Panc1 (cell line): ENCODE measurements at regions not wholly inside any gene's neighbourhood (a gene's known extent, or its start where the extent isn't known, plus 50 kb on each side); places are given as distances from the start of the nearest gene placed in this dataset.

Experiments
- ATAC-seq: fragments of 200-7000 bp; cut with Tn5 transposase; 2 replicates; pipeline ENCODE4 v1.9.1; 2020; ENCODE audit warnings: mild to moderate bottlenecking, moderate library complexity
- BruUV-seq: library from RNA; stranded (reverse); fragments of 400-500 nt; replicated peaks from 2 replicates; lab custom pipeline; 2021; lab: Mats Ljungman, UMichigan
- CTCF ChIA-PET: fragments of 300-600 bp; sonication (Branson Sonifier 250); formaldehyde crosslinking; loops from one replicate; lab custom pipeline; 2022; ENCODE audit warnings: antibody characterized with exemption; lab: Charles Lee
- POLR2A ChIA-PET: fragments of 300-600 bp; sonication (Branson Sonifier 250); formaldehyde crosslinking; loops from one replicate; lab custom pipeline; 2022; ENCODE audit warnings: antibody characterized with exemption; lab: Charles Lee
- DNase-seq: peaks from one replicate; pipeline ENCODE4 v3.0.0-alpha.2; 2010; ENCODE audit warnings: low read depth, low spot score
- H3K27ac ChIP-seq: 2 replicates; pipeline ENCODE4 v1.5.1; 2011; ENCODE audit warnings: mild to moderate bottlenecking, low read length, inconsistent platforms
- H3K27me3 ChIP-seq: fragments of 200-500 bp; sonication (Bioruptor generic); 2 replicates; pipeline ENCODE4 v1.6.0; 2014; ENCODE audit warnings: low read length, inconsistent platforms; ENCODE audit not compliant: control insufficient read depth, insufficient read depth
- H3K36me3 ChIP-seq: fragments of 200-500 bp; sonication (Bioruptor generic); 2 replicates; pipeline ENCODE4 v1.5.1; 2014; ENCODE audit warnings: inconsistent platforms, mild to moderate bottlenecking, low read length, moderate library complexity; ENCODE audit not compliant: control insufficient read depth, insufficient read depth
- H3K4me1 ChIP-seq: 2 replicates; pipeline ENCODE4 v1.5.1; 2011; ENCODE audit warnings: inconsistent platforms, mild to moderate bottlenecking, low read length, moderate library complexity; ENCODE audit not compliant: control insufficient read depth, insufficient read depth
- H3K4me3 ChIP-seq, 2 experiments: 2 replicates each; pipeline ENCODE4 v1.5.1; 2011 to 2012; ENCODE audit warnings: low read depth in 2 of 2, low read length in 2 of 2, mild to moderate bottlenecking in 2 of 2, inconsistent platforms in 1 of 2, moderate library complexity in 1 of 2
- H3K9me3 ChIP-seq: fragments of 200-500 bp; sonication (Bioruptor generic); 2 replicates; pipeline ENCODE4 v1.5.1; 2014; ENCODE audit warnings: low read depth, mild to moderate bottlenecking, inconsistent platforms, low read length, moderate library complexity; ENCODE audit not compliant: control insufficient read depth, insufficient read depth
- POLR2AphosphoS5 ChIP-seq: IDR thresholded peaks from 2 replicates; pipeline ENCODE4 v1.6.1; 2012; ENCODE audit warnings: mild to moderate bottlenecking, low read depth, low read length, moderate library complexity
- REST ChIP-seq, 2 experiments: IDR thresholded peaks; 2 replicates each; pipeline ENCODE4 v1.6.1; 2011 to 2012; ENCODE audit warnings: low read depth in 2 of 2, control low read depth in 1 of 2, low read length in 1 of 2, mild to moderate bottlenecking in 1 of 2, moderate library complexity in 1 of 2; ENCODE audit not compliant: insufficient read depth in 1 of 2
- SIN3A ChIP-seq: IDR thresholded peaks from 2 replicates; pipeline ENCODE4 v1.6.1; 2012; ENCODE audit warnings: low read depth, mild to moderate bottlenecking, low read length, moderate library complexity, borderline replicate concordance; ENCODE audit not compliant: insufficient read depth
- TCF7L2 ChIP-seq: IDR thresholded peaks from 2 replicates; pipeline ENCODE4 v1.6.1; 2011; ENCODE audit warnings: mild to moderate bottlenecking, low read depth, low read length, inconsistent platforms
- in situ Hi-C: cut with HindIII; loops from 2 replicates; pipeline ENCODE4 v1.10.0; 2016; ENCODE audit warnings: low sequenced_read_pairs, low pct_unique_long_range_greater_than_20kb
- intact Hi-C: fragments of 100-400 bp; cut with micrococcal nuclease; formaldehyde crosslinking; loops from one replicate; pipeline ENCODE4 v1.10.0; 2022; ENCODE audit not compliant: unreplicated experiment
- TF ChIP-seq, protein P1 (sequence below): fragments of 450-650 bp; IDR thresholded peaks from 2 replicates; pipeline ENCODE4 v1.5.1; 2017; ENCODE audit warnings: mild to moderate bottlenecking

DNA sequence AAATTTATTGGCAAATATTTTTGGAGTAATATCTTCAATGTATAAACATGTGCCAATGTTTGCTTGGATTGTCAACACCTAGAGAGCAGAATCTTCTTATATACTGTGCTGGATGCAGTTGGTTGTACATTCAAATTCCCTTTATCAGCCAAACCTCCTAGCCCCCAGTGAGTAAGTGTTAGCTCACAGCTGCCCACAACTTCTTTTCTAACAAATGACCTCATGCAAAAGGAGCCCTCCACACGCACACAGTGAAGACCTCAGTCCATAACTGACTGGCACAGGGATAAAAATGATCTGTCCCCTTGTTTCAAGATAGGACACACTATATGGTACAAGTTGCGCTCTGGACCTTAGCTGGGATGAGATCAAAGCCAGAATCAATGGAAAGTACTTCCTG lies 458.0 kb upstream of the NWD2 start:
- ChIA-PET CTCF (no interaction called here), POLR2A (no interaction called here)
- Histone ChIP-seq H3K9me3 (no peaks in the 10 kb centered on the region), H3K27me3 (no peaks in the 10 kb centered on the region), H3K27ac (no peak overlapping the region), H3K4me3 (no peak overlapping the region), H3K4me1 (no peaks in the 10 kb centered on the region), H3K36me3 (no peaks in the 10 kb centered on the region)
- intact Hi-C loops = no loop called here
- ATAC-seq (no peak), DNase-seq (no peak)
- TF ChIP-seq SIN3A (no peak), TCF7L2 (no peak), REST (IDR thresholded peaks at IDR 0.05; ENCODE audit: insufficient read depth in 1 of 2, low read depth in 2 of 2, low read length in 1 of 2) (no peak)
- TF ChIP-seq, protein P1, sequence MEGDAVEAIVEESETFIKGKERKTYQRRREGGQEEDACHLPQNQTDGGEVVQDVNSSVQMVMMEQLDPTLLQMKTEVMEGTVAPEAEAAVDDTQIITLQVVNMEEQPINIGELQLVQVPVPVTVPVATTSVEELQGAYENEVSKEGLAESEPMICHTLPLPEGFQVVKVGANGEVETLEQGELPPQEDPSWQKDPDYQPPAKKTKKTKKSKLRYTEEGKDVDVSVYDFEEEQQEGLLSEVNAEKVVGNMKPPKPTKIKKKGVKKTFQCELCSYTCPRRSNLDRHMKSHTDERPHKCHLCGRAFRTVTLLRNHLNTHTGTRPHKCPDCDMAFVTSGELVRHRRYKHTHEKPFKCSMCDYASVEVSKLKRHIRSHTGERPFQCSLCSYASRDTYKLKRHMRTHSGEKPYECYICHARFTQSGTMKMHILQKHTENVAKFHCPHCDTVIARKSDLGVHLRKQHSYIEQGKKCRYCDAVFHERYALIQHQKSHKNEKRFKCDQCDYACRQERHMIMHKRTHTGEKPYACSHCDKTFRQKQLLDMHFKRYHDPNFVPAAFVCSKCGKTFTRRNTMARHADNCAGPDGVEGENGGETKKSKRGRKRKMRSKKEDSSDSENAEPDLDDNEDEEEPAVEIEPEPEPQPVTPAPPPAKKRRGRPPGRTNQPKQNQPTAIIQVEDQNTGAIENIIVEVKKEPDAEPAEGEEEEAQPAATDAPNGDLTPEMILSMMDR = no peak
- in situ Hi-C loops = no loop called here
- no TSS peak for BruUV-seq

GRCh38 chr4:36794716-36795115 lies 449.8 kb upstream of the NWD2 start:
- Histone ChIP-seq H3K36me3 (no peaks in the 10 kb centered on the region), H3K4me3 (no peak overlapping the region), H3K9me3 (no peaks in the 10 kb centered on the region), H3K27ac (no peak overlapping the region), H3K27me3 (no peaks in the 10 kb centered on the region), H3K4me1 (no peaks in the 10 kb centered on the region)
- in situ Hi-C loops = no loop called here
- ChIA-PET CTCF (no interaction called here), POLR2A (no interaction called here)
- TF ChIP-seq SIN3A = no peak
- TF ChIP-seq, protein P1 = no peak
- no peak for TF ChIP-seq POLR2AphosphoS5
- TF ChIP-seq REST (IDR thresholded peaks at IDR 0.05; ENCODE audit: insufficient read depth in 1 of 2, low read depth in 2 of 2, low read length in 1 of 2) = no peak
- no peak for TF ChIP-seq TCF7L2
- no TSS peak for BruUV-seq
- DNase-seq = no peak
- ATAC-seq = no peak
- intact Hi-C loops = no loop called here
